T1000 (cell line): ENCODE measurements at regions not wholly inside any gene's neighbourhood (a gene's known extent, or its start where the extent isn't known, plus 50 kb on each side); places are given as distances from the start of the nearest gene placed in this dataset.
"Not testable (repeated sequence)": the region's sequence is repeated elsewhere in the genome, so short reads cannot be mapped to it uniquely, and the experiment has no call there.

Experiments
- DNase-seq: peaks from one replicate; lab custom pipeline; 2025; ENCODE audit warnings: mixed read lengths; lab: John Stamatoyannopoulos, UW

DNA sequence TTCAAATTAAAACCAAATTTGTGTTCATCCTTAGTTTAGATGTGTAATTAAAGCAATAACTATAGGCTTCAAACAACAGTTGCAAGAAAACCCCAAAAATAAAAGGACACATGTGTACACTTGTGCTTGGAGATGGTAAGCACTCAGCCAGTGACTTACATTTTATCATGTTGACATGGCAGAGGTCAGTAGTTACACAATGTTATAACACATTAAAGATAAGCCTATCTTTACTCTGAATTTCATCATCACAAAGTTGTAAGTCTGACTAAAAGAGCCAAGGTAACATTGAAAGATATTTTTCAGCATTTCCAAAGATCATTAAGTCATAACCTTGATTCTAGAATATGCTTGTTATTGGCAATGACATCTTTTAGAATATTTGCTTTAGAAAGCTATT lies 98.5 kb upstream of the PNPLA4 start:
- DNase-seq: no peak

DNA sequence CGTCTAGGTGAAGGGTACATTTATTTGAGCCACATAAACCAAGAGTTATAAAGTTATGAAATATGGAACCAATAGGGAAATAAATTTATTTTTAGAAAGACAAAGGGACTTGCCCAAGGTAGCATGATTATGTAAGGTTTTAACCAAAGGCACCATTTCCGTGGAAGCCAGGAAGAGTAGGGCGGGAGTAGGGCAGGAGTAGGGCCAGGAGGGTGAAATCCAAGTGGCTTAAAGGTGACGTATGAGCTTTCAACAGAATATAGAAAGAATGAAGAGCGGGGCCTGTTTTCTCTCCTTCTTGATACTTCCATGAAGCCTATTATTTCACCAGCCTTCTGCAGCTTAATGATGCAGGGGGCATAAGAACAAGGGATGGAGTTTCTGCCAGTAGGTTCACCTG lies 91.7 kb upstream of the PNPLA4 start:
- DNase-seq: no peak

- DNase-seq: no peak
Observed at GRCh38 chrX:8010105-8010504, 82.9 kb upstream of the PNPLA4 start.

GRCh38 chrX:8005678-8006347 lies 78.6 kb upstream of the PNPLA4 start:
- no peak for DNase-seq

GRCh38 chrX:8003147-8003883 lies 76.1 kb upstream of the PNPLA4 start:
- DNase-seq: no peak

DNA sequence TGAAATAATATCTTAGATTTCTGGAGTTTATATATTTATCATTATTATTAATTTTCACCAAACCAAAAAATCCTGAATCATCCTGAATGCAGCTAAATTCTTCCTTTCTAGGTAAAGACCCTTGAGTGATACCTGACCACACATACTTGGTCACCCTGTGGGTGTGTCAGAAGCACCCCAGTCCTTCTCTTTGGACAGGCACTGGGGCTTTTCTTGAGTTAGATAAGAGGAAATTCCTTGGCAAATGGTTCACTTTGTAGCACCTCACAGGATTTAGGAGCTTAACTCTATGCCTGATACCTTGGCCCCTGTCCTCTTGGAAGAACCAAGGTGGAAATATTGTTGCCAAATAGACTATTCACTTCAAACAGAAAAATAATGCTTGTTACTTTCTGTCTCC lies 69.6 kb upstream of the PNPLA4 start:
- no peak for DNase-seq

DNA sequence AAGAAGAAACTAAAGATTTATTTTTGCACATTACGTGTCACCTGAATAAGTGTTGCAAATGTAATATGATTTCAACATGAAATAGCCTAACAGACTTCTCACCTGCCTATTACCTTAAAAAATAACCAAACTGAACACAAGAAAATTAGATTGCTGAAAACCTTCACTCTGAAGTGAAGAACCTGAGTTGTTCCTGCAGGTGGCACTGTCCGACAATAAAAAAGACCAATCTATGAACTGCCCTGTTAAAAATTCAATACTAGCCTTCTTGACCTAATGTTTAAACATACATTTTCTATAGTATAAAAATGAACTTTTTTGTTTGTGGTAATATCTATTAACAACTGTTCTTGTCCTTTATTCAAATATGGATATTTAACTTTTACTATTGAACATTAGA lies 69.2 kb upstream of the PNPLA4 start:
- DNase-seq: no peak

DNA sequence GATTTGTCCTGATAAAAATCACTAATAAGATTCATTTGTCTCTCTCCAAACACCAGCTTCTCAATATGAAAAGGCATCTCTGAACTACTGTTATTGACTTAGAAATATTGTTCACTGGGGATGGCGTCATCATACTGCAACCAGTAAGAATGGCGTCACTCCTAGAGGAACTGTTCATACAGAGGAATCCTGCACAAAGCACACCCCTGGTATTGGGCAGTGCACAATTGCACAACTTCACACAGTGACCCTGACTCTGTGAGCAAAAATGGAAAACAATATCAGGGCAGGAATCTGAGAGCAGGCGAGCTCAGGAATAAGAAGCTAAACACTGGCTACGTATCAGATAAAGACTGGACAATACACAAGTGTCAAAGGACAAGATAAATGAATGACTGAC lies 66.7 kb upstream of the PNPLA4 start:
- DNase-seq: no peak

- peak; percentile 10 for DNase-seq
Observed at GRCh38 chrX:7988013-7988759, 61.0 kb upstream of the PNPLA4 start.

GRCh38 chrX:7987160-7988012 lies 60.2 kb upstream of the PNPLA4 start:
- no peak for DNase-seq

GRCh38 chrX:7986738-7987137 lies 59.5 kb upstream of the PNPLA4 start:
- not testable (repeated sequence) for DNase-seq

GRCh38 chrX:7985568-7985967 lies 58.4 kb upstream of the PNPLA4 start:
- DNase-seq: no peak

DNA sequence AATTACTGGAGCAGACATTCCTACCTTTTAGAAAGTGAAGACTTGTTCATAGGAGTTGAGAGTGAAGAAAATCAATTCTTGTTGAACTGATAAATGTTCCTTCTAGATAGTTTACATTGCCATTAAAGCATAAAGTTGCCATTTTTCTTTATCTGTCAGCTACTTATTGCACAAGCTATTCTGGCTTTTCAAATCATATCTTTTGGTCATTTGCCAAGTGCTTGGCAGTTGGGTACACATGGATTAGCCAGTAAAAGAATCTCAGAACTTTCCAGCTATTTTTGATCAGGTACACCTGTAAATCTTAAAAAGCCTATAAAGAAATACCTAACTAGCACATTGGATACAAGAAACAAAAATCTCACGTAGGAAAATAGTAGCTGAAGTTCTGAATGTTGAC lies 56.4 kb upstream of the PNPLA4 start:
- no peak for DNase-seq
